H1 (cell line): ENCODE measurements at regions not wholly inside any gene's neighbourhood (a gene's known extent, or its start where the extent isn't known, plus 50 kb on each side); places are given as distances from the start of the nearest gene placed in this dataset.

ENCODE experiments used
- BACH1 ChIP-seq: IDR thresholded peaks from 2 replicates; pipeline ENCODE4 v1.6.1; 2012; ENCODE audit warnings: low read length, improper control_type of control experiment
- BRCA1 ChIP-seq: IDR thresholded peaks from 2 replicates; pipeline ENCODE4 v1.6.1; 2012; ENCODE audit warnings: low read depth, low read length, improper control_type of control experiment
- CHD1 ChIP-seq: IDR thresholded peaks from 2 replicates; pipeline ENCODE4 v1.6.1; 2012; ENCODE audit warnings: low read depth, low read length, improper control_type of control experiment
- E2F6 ChIP-seq: IDR thresholded peaks from 2 replicates; pipeline ENCODE4 v1.6.1; 2012; ENCODE audit warnings: inconsistent platforms
- HDAC2 ChIP-seq, 2 experiments: fragments of 300-600 bp in 1 of 2; sonication (generic) in 1 of 2; IDR thresholded peaks; 2 replicates each; pipeline ENCODE4 v1.6.1; 2011 to 2012; ENCODE audit warnings: low read depth in 2 of 2, low read length in 2 of 2, mild to moderate bottlenecking in 2 of 2, moderate library complexity in 2 of 2, borderline replicate concordance in 1 of 2, inconsistent platforms in 1 of 2
- HDAC6 ChIP-seq: IDR thresholded peaks from one replicate; pipeline ENCODE4 v1.7.1; 2012; ENCODE audit warnings: low read depth, mild to moderate bottlenecking, inconsistent platforms, low read length, moderate library complexity
- KDM1A ChIP-seq: fragments of 200-600, 300-600 bp; sonication (generic); IDR thresholded peaks from 2 replicates; pipeline ENCODE4 v1.7.1; 2016; ENCODE audit warnings: mild to moderate bottlenecking, low read length, borderline replicate concordance
- NANOG ChIP-seq: IDR thresholded peaks from 2 replicates; pipeline ENCODE4 v1.6.1; 2011; ENCODE audit warnings: low read length, low read depth, mild to moderate bottlenecking, inconsistent platforms; ENCODE audit not compliant: insufficient read depth, poor library complexity, severe bottlenecking
- NRF1 ChIP-seq: IDR thresholded peaks from 2 replicates; pipeline ENCODE4 v1.6.1; 2011; ENCODE audit warnings: mild to moderate bottlenecking, low read depth, low read length, improper control_type of control experiment
- RBBP5 ChIP-seq: IDR thresholded peaks from 2 replicates; pipeline ENCODE4 v1.7.1; 2012; ENCODE audit warnings: low read depth, mild to moderate bottlenecking, inconsistent platforms, low read length, moderate library complexity, borderline replicate concordance
- SIN3A ChIP-seq, 2 experiments: IDR thresholded peaks in 1 of 2; conservative IDR thresholded peaks in 1 of 2; 2 replicates each; pipeline ENCODE4 v1.6.1; 2011 to 2012; ENCODE audit warnings: low read length in 2 of 2, improper control_type of control experiment in 1 of 2, low read depth in 1 of 2, mild to moderate bottlenecking in 1 of 2
- SIX5 ChIP-seq: IDR thresholded peaks from 2 replicates; pipeline ENCODE4 v1.6.1; 2011; ENCODE audit warnings: mild to moderate bottlenecking, low read depth, low read length
- SP1 ChIP-seq: IDR thresholded peaks from 2 replicates; pipeline ENCODE4 v1.6.1; 2011; ENCODE audit warnings: low read depth, low read length
- USF2 ChIP-seq: IDR thresholded peaks from 2 replicates; pipeline ENCODE4 v1.6.1; 2011; ENCODE audit warnings: low read length, improper control_type of control experiment

GRCh38 chr19:24033301-24033962 lies 53.6 kb upstream of the ZNF254 start (continued):
- TF ChIP-seq KDM1A (no peak), NANOG (no peak), HDAC6 (no peak), HDAC2 (IDR thresholded peaks at IDR 0.05; ENCODE audit: borderline replicate concordance in 1 of 2, low read depth in 2 of 2, low read length in 2 of 2) (no peak), E2F6 (no peak), RBBP5 (no peak; the same call in 1 of the 2 replicates), USF2 (no peak), SIN3A (conservative IDR thresholded peaks at IDR 0.05 in 1 of 2, IDR thresholded peaks at IDR 0.05 in 1 of 2; ENCODE audit: low read depth in 1 of 2, low read length in 2 of 2) (no peak; a peak in 1 of 4 replicates), CHD1 (no peak), SP1 (no peak), BACH1 (no peak), NRF1 (no peak), SIX5 (no peak), BRCA1 (no peak)
